NCI-H524 (cell line): ENCODE measurements at regions not wholly inside any gene's neighbourhood (a gene's known extent, or its start where the extent isn't known, plus 50 kb on each side); places are given as distances from the start of the nearest gene placed in this dataset.
"Not testable (repeated sequence)": the region's sequence is repeated elsewhere in the genome, so short reads cannot be mapped to it uniquely, and the experiment has no call there.

Source experiments
- DNase-seq, 2 experiments: peaks; one replicate each; lab custom pipeline; 2025; lab: John Stamatoyannopoulos, UW

GRCh38 chr20:59110607-59111006 is 53.0 kb upstream of the ZNF831 start:
- DNase-seq: no peak

- no peak for DNase-seq
Observed at GRCh38 chr20:59105581-59105980, 58.0 kb upstream of the ZNF831 start.

- no peak for DNase-seq
Observed at GRCh38 chr20:59104831-59105230, 58.8 kb upstream of the ZNF831 start.

- DNase-seq: no peak
Observed at GRCh38 chr20:59103573-59103972, 60.0 kb upstream of the ZNF831 start.

- no peak for DNase-seq
Observed at GRCh38 chr20:59102841-59103299, 60.3 kb upstream of the PRELID3B start.

- DNase-seq: no peak
Observed at GRCh38 chr20:59101961-59102360, 59.4 kb upstream of the PRELID3B start.

GRCh38 chr20:59099864-59100263 is 57.3 kb upstream of the PRELID3B start:
- not testable (repeated sequence) for DNase-seq

GRCh38 chr20:59095140-59095539 is 52.6 kb upstream of the PRELID3B start:
- DNase-seq: no peak

- DNase-seq: peak in 1 of 2 experiments; percentile 3
Observed at GRCh38 chr20:59094576-59094975, 52.0 kb upstream of the PRELID3B start.
